ENCODE measurements at regions not wholly inside any gene's neighbourhood (a gene's known extent, or its start where the extent isn't known, plus 50 kb on each side); places are given as distances from the start of the nearest gene placed in this dataset.

- H3K4me3 ChIP-seq (ENCODE audit: low read depth, low read length) = no peak overlapping the region
- no peak for TF ChIP-seq MAX (IDR thresholded peaks at IDR 0.05; ENCODE audit: low read depth, low read length)
- TF ChIP-seq CTCF (IDR thresholded peaks at IDR 0.05; ENCODE audit: low read depth, low read length) = no peak
- no peak for TF ChIP-seq MYC (IDR thresholded peaks at IDR 0.05; ENCODE audit: low read depth, low read length)
- no peak for TF ChIP-seq POLR2A (IDR thresholded peaks at IDR 0.05; ENCODE audit: extremely low read depth, insufficient read length)
- DNase-seq (ENCODE audit: low read depth) = no peak
Observed at GRCh38 chr13:32850316-32851052, 165.7 kb upstream of the KL start.

- H3K4me3 ChIP-seq (ENCODE audit: low read depth, low read length) = no peak overlapping the region
- DNase-seq (ENCODE audit: low read depth) = no peak
- no peak for TF ChIP-seq MYC (IDR thresholded peaks at IDR 0.05; ENCODE audit: low read depth, low read length)
Observed at GRCh38 chr13:32851083-32852069, 164.8 kb upstream of the KL start.

- no peak for DNase-seq (ENCODE audit: low read depth)
- H3K4me3 ChIP-seq (ENCODE audit: low read depth, low read length) = no peak overlapping the region
- TF ChIP-seq CTCF (IDR thresholded peaks at IDR 0.05; ENCODE audit: low read depth, low read length) = no peak
- TF ChIP-seq MYC (IDR thresholded peaks at IDR 0.05; ENCODE audit: low read depth, low read length) = no peak
- TF ChIP-seq POLR2A (IDR thresholded peaks at IDR 0.05; ENCODE audit: extremely low read depth, insufficient read length) = no peak
- TF ChIP-seq MAX (IDR thresholded peaks at IDR 0.05; ENCODE audit: low read depth, low read length) = no peak
Observed at GRCh38 chr13:32852526-32852925, 163.7 kb upstream of the KL start.

- no peak for TF ChIP-seq MYC (IDR thresholded peaks at IDR 0.05; ENCODE audit: low read depth, low read length)
- TF ChIP-seq POLR2A (IDR thresholded peaks at IDR 0.05; ENCODE audit: extremely low read depth, insufficient read length) = no peak
- no peak for TF ChIP-seq CTCF (IDR thresholded peaks at IDR 0.05; ENCODE audit: low read depth, low read length)
- no peak for TF ChIP-seq MAX (IDR thresholded peaks at IDR 0.05; ENCODE audit: low read depth, low read length)
Observed at GRCh38 chr13:32857077-32857476, 159.1 kb upstream of the KL start.

GRCh38 chr13:32857689-32858088 is 158.5 kb upstream of the KL start:
- TF ChIP-seq MAX (IDR thresholded peaks at IDR 0.05; ENCODE audit: low read depth, low read length) (no peak), POLR2A (IDR thresholded peaks at IDR 0.05; ENCODE audit: extremely low read depth, insufficient read length) (no peak), CTCF (IDR thresholded peaks at IDR 0.05; ENCODE audit: low read depth, low read length) (no peak), MYC (IDR thresholded peaks at IDR 0.05; ENCODE audit: low read depth, low read length) (no peak)
- no peak overlapping the region for H3K4me3 ChIP-seq (ENCODE audit: low read depth, low read length)
- DNase-seq (ENCODE audit: low read depth) = no peak

More at GRCh38 chr13:32857077-32857476, 159.1 kb upstream of the KL start:
- H3K4me3 ChIP-seq (ENCODE audit: low read depth, low read length) = no peak overlapping the region
- no peak for DNase-seq (ENCODE audit: low read depth)

GRCh38 chr13:32859707-32860292 is 156.4 kb upstream of the KL start:
- DNase-seq (ENCODE audit: low read depth) = no peak
- H3K4me3 ChIP-seq (ENCODE audit: low read depth, low read length) = no peak overlapping the region
- TF ChIP-seq MAX (IDR thresholded peaks at IDR 0.05; ENCODE audit: low read depth, low read length) = no peak
- TF ChIP-seq CTCF (IDR thresholded peaks at IDR 0.05; ENCODE audit: low read depth, low read length) = no peak
- TF ChIP-seq POLR2A (IDR thresholded peaks at IDR 0.05; ENCODE audit: extremely low read depth, insufficient read length) = no peak
- no peak for TF ChIP-seq MYC (IDR thresholded peaks at IDR 0.05; ENCODE audit: low read depth, low read length)

All from NB4 (cell line).